Effector CD4-positive, alpha-beta T cell (primary cell): ENCODE measurements at regions not wholly inside any gene's neighbourhood (a gene's known extent, or its start where the extent isn't known, plus 50 kb on each side); places are given as distances from the start of the nearest gene placed in this dataset.
"Not testable (repeated sequence)": the region's sequence is repeated elsewhere in the genome, so short reads cannot be mapped to it uniquely, and the experiment has no call there.

Source experiments
- DNase-seq: peaks from one replicate; pipeline ENCODE4 v3.0.0-alpha.2; 2020

- DNase-seq, result no peak
These were observed 553.7 kb upstream of the MDGA2 start for GRCh38 chr14:48229091-48229490.

- no peak for DNase-seq
These were observed 518.5 kb upstream of the MDGA2 start for GRCh38 chr14:48193893-48194292.

- DNase-seq, result not testable (repeated sequence)
These were observed 474.2 kb upstream of the MDGA2 start for GRCh38 chr14:48149624-48150023.

GRCh38 chr14:48140804-48141203 lies 465.4 kb upstream of the MDGA2 start:
- DNase-seq, result no peak

GRCh38 chr14:48129472-48129871 lies 454.1 kb upstream of the MDGA2 start:
- no peak for DNase-seq

- DNase-seq, result no peak
These were observed 452.3 kb upstream of the MDGA2 start for GRCh38 chr14:48127674-48128073.

GRCh38 chr14:48125654-48126053 lies 450.2 kb upstream of the MDGA2 start:
- no peak for DNase-seq

- DNase-seq, result no peak
These were observed 438.3 kb upstream of the MDGA2 start for GRCh38 chr14:48113713-48114112.

- no peak for DNase-seq
These were observed 435.7 kb upstream of the MDGA2 start for GRCh38 chr14:48111151-48111550.

- DNase-seq, result no peak
These were observed 432.2 kb upstream of the MDGA2 start for GRCh38 chr14:48107646-48108045.

- no peak for DNase-seq
These were observed 421.5 kb upstream of the MDGA2 start for GRCh38 chr14:48096897-48097296.

GRCh38 chr14:48086516-48086915 lies 411.1 kb upstream of the MDGA2 start:
- DNase-seq, result no peak

GRCh38 chr14:48075487-48075886 lies 400.1 kb upstream of the MDGA2 start:
- no peak for DNase-seq

- no peak for DNase-seq
These were observed 377.6 kb upstream of the MDGA2 start for GRCh38 chr14:48052973-48053372.

- no peak for DNase-seq
These were observed 360.4 kb upstream of the MDGA2 start for GRCh38 chr14:48035836-48036235.

GRCh38 chr14:48027115-48027514 lies 351.7 kb upstream of the MDGA2 start:
- no peak for DNase-seq

- no peak for DNase-seq
These were observed 348.5 kb upstream of the MDGA2 start for GRCh38 chr14:48023881-48024280.

GRCh38 chr14:48011484-48011883 lies 336.1 kb upstream of the MDGA2 start:
- DNase-seq, result not testable (repeated sequence)

GRCh38 chr14:48008646-48009045 lies 333.2 kb upstream of the MDGA2 start:
- no peak for DNase-seq

- DNase-seq, result no peak
These were observed 330.6 kb upstream of the MDGA2 start for GRCh38 chr14:48005986-48006385.

- DNase-seq, result no peak
These were observed 318.5 kb upstream of the MDGA2 start for GRCh38 chr14:47993883-47994282.

- DNase-seq, result no peak
These were observed 312.8 kb upstream of the MDGA2 start for GRCh38 chr14:47988175-47988574.

- no peak for DNase-seq
These were observed 303.5 kb upstream of the MDGA2 start for GRCh38 chr14:47978871-47979270.

GRCh38 chr14:47976139-47976538 lies 300.7 kb upstream of the MDGA2 start:
- DNase-seq, result no peak

- DNase-seq, result no peak
These were observed 290.8 kb upstream of the MDGA2 start for GRCh38 chr14:47966076-47966810.
